ENCODE measurements at regions not wholly inside any gene's neighbourhood (a gene's known extent, or its start where the extent isn't known, plus 50 kb on each side); places are given as distances from the start of the nearest gene placed in this dataset.

DNA sequence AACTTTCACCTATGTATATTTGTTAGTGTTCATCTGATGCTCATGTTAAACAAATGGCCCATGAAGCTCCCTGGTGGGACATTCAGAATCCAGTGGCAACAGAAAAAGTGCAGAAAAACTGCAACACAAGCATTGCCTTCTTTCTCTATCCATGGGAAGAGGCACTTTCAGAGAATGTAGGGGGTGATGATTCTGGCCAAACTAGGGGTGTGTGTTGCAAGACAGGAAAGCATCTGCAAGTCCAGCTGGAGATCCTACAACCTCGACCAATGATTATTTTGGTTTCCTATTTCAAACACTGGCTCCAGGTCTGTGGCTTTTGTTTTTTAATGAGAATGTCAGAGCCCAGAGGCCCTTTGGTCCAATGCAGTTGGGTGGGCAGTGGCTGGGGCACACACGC lies 198.7 kb downstream of the CXCL12 start:
- H3K27ac ChIP-seq, result no peak overlapping the region
- TF ChIP-seq, protein P1, sequence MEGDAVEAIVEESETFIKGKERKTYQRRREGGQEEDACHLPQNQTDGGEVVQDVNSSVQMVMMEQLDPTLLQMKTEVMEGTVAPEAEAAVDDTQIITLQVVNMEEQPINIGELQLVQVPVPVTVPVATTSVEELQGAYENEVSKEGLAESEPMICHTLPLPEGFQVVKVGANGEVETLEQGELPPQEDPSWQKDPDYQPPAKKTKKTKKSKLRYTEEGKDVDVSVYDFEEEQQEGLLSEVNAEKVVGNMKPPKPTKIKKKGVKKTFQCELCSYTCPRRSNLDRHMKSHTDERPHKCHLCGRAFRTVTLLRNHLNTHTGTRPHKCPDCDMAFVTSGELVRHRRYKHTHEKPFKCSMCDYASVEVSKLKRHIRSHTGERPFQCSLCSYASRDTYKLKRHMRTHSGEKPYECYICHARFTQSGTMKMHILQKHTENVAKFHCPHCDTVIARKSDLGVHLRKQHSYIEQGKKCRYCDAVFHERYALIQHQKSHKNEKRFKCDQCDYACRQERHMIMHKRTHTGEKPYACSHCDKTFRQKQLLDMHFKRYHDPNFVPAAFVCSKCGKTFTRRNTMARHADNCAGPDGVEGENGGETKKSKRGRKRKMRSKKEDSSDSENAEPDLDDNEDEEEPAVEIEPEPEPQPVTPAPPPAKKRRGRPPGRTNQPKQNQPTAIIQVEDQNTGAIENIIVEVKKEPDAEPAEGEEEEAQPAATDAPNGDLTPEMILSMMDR (conservative IDR thresholded peaks at IDR 0.05), result no peak
- no peak for TF ChIP-seq ZFX (IDR thresholded peaks at IDR 0.05)

DNA sequence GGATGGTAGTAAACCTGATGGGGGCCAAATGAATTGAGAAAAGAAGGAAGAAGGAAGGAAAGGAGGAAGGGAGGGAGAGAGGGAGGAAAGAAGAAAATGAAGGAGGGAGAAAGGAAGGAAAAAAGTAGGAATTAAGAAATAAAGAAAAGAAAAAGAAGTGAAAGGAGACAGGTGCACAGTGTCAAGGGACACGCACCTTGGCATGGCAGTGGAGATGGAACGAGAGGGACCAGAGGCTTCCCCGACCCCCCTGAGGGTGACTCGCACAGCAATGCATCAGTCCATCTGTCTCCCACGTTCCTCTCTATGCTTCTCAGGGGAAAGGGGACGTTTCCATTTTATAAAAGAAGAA lies 199.6 kb downstream of the CXCL12 start:
- TF ChIP-seq, protein P1 (conservative IDR thresholded peaks at IDR 0.05), result no peak
- no peak for TF ChIP-seq ZFX (IDR thresholded peaks at IDR 0.05)

DNA sequence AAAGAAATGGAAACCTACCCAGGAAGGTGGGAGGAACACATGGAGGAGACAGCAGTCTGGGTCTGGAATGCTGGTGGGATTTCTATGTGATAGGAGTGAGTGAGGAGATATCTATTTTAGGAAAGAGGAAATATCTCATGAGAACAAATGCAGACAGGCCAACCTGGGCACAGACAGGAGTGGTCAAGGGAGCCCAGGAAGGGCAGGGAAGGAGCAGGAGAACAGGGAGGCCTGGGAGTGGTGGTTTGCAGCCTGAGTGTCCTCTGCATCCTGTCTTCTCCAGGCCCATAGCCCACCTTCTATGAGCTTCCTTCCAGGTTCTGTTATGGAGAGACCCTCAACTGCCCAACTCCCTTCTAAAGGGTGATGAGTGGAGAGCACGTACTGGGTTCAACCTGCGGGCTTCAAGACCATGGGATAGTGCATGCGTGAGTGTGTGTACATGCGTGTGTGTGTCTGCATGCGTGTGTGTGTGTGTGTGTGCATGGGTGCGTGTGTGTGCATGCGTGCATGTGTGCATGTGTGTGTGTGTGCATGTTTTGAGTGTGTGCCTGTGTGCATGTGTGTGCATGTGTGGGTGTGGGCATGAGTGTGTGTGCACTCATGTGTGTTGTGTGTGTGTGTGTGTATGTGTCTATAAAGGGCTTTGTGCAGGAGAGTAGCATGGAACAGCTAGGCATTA lies 200.1 kb downstream of the CXCL12 start:
- H3K27ac ChIP-seq, result no peak overlapping the region
- TF ChIP-seq, protein P1 (conservative IDR thresholded peaks at IDR 0.05), result no peak
- TF ChIP-seq ZFX (IDR thresholded peaks at IDR 0.05), result no peak

More for the DNA sequence above, 199.6 kb downstream of the CXCL12 start:
- H3K27ac ChIP-seq, result no peak overlapping the region

DNA sequence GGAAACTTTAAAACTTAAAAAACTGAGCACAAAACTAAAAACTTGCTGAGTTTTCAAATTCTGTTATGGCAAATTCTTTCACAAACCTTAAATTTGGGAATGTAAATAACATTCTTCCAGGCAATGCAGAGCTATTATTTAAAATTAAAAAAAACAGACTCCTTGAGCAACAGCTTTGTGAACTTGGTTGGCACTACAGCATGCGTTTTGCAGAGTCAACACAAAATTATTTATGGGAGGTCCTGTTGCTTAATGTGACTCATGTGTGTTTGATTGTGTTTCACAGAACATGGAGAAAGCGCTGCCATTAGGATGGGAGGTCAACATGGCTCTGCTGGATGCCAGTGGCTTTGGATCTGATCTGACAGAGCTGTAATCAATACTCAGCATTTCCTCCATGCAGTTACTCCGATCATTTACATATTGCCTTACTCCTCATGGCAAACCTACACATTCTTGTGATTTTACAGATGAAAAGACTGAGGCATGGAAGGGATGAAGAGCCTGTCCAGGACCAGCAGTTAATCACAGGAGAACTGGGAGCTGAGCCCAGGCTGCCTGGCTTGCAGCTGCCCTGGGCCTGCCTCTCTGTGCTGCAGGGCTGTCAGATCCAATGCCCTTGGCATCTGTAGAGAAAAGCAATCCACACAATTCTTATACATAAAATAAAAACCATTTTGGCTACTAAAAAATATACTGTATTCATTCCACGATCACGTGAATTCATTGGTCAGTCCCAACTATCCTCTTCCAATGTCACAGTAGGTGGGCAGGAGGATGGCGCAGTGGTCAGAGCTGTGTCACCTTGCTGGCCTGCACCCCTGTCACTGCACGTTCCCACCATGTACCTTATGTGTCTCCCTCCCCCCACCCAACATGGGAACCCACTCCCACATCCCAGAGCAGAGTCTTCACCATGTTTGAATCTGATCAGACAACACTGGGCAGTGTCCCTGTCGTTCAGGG lies 200.9 kb downstream of the CXCL12 start:
- TF ChIP-seq, protein P1 (conservative IDR thresholded peaks at IDR 0.05), result no peak
- H3K27ac ChIP-seq, result no peak overlapping the region

DNA sequence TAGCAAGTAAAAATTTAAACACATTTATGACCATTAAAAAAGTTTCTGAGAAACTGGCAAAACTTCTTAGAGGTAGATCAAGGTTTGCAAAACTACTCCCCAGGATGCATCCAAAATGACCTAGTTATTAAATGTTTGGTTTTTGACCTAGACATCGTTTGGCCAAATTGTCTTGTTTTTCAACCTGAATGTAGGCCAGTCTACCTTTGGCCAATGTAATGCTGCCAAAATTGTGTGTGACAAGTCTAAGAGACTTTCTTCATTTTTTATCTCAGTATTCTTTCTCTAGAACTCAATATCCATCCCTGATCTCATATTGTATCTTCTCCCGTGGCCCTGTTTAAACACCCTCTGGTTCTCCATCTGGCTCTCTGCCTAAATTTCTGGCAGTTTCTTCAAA lies 202.0 kb downstream of the CXCL12 start:
- no peak for TF ChIP-seq ZFX (IDR thresholded peaks at IDR 0.05)
- TF ChIP-seq, protein P1 (conservative IDR thresholded peaks at IDR 0.05), result no peak
- H3K27ac ChIP-seq, result no peak overlapping the region

DNA sequence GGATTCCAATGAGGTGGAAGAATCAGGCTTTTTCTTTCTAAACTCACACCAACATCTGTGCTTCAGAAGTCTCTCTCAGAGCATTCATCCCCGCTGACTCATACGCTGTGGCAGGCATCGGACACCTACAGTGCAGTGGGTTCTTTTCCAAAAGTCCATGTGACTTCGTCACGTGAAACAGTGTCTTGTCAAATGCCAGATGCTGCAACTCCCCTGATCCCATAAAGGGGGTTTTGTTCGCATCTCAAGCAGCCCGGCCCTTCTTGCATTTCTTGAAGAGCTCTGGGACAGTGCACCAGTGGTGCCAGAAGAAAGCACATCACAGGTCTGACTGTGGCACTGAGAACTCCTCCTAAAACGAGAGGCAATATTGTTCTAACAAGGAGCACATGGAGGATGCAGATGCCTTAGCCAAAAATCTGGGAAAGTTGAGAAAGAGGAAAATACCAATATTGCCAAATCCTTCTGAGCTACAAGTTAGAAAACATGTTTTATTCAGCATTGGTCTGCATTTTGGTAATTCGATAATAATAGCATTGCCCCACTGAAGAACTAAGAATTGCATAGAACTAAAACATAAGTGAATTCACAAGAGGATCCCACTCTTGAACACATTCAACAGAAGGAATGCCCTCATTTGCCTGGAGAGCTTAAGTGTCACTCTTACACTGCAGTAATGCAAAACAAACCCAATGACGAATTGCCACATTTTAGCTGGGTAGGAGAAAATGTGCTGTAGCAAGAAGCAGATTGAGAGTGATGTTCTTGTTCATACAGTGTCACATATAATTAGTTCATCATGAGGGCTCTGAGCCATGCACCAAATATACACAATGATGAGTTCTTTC lies 204.4 kb downstream of the CXCL12 start:
- no peak overlapping the region for H3K27ac ChIP-seq
- no peak for TF ChIP-seq ZFX (IDR thresholded peaks at IDR 0.05)
- TF ChIP-seq, protein P1 (conservative IDR thresholded peaks at IDR 0.05), result no peak
